PC-9 (cell line): ENCODE measurements at regions not wholly inside any gene's neighbourhood (a gene's known extent, or its start where the extent isn't known, plus 50 kb on each side); places are given as distances from the start of the nearest gene placed in this dataset.
"Not testable (repeated sequence)": the region's sequence is repeated elsewhere in the genome, so short reads cannot be mapped to it uniquely, and the experiment has no call there.

Experiments used
- BruUV-seq: library from RNA; stranded (reverse); fragments of 400-500 nt; replicated peaks from 2 replicates; lab custom pipeline; 2021; lab: Mats Ljungman, UMichigan
- CTCF ChIA-PET: fragments of 300-600 bp; sonication (Branson Sonifier 250); formaldehyde crosslinking; loops from one replicate; lab custom pipeline; 2022; ENCODE audit warnings: antibody characterized with exemption; lab: Charles Lee
- POLR2A ChIA-PET: fragments of 300-600 bp; sonication (Branson Sonifier 250); formaldehyde crosslinking; loops from one replicate; lab custom pipeline; 2022; ENCODE audit warnings: antibody characterized with exemption; ENCODE audit not compliant: unreplicated experiment; lab: Charles Lee
- DNase-seq, 2 experiments: peaks; one replicate each; pipeline versions ENCODE4 v3.0.0 to v3.0.0-alpha.2; 2015 to 2022; ENCODE audit warnings: mixed read lengths in 1 of 2
- H2AFZ ChIP-seq: fragments of 200-600 bp; sonication (generic); 2 replicates; pipeline ENCODE4 v1.8.1; 2017; ENCODE audit warnings: antibody characterized with exemption
- H3F3A ChIP-seq: fragments of 200-600 bp; sonication (generic); 2 replicates; pipeline ENCODE4 v1.8.1; 2017; ENCODE audit warnings: antibody characterized with exemption, mild to moderate bottlenecking, low read depth; ENCODE audit not compliant: insufficient read depth
- H3K27ac ChIP-seq: fragments of 200-600 bp; sonication (generic); 2 replicates; pipeline ENCODE4 v1.6.1; 2016; ENCODE audit warnings: mixed run types
- H3K27me3 ChIP-seq: fragments of 200-600 bp; sonication (generic); 2 replicates; pipeline ENCODE4 v1.6.1; 2016; ENCODE audit warnings: low read depth, mixed run types; ENCODE audit not compliant: insufficient read depth
- H3K36me3 ChIP-seq: fragments of 200-600 bp; sonication (generic); 2 replicates; pipeline ENCODE4 v1.6.1; 2016; ENCODE audit warnings: low read depth, mixed run types
- H3K4me1 ChIP-seq: fragments of 200-600 bp; sonication (generic); replicated peaks from 2 replicates; pipeline ENCODE4 v1.6.1; 2016; ENCODE audit warnings: mixed run types; ENCODE audit not compliant: insufficient read depth
- H3K4me2 ChIP-seq: fragments of 200-600 bp; sonication (generic); 2 replicates; pipeline ENCODE4 v1.6.1; 2017; ENCODE audit warnings: mixed run types
- H3K4me3 ChIP-seq: fragments of 200-600 bp; sonication (generic); 2 replicates; pipeline ENCODE4 v1.6.1; 2016; ENCODE audit warnings: mixed run types
- H3K79me2 ChIP-seq: fragments of 200-600 bp; sonication (generic); 2 replicates; pipeline ENCODE4 v1.6.1; 2017; ENCODE audit warnings: low read depth, mixed run types
- H3K9me2 ChIP-seq: fragments of 200-600 bp; sonication (generic); 2 replicates; pipeline ENCODE4 v1.8.1; 2017; ENCODE audit warnings: mild to moderate bottlenecking; ENCODE audit not compliant: insufficient read depth
- H3K9me3 ChIP-seq: fragments of 200-600 bp; sonication (generic); 2 replicates; pipeline ENCODE4 v1.8.1; 2016; ENCODE audit warnings: low read depth; ENCODE audit not compliant: insufficient read depth
- H4K20me1 ChIP-seq: fragments of 200-600 bp; sonication (generic); 2 replicates; pipeline ENCODE4 v1.8.1; 2017; ENCODE audit not compliant: insufficient read depth
- CTCF ChIP-seq: fragments of 200-600 bp; sonication (generic); conservative IDR thresholded peaks from 2 replicates; pipeline ENCODE4 v1.6.1; 2017; ENCODE audit warnings: mixed run types, antibody characterized with exemption, mild to moderate bottlenecking, moderate library complexity
- EZH2 ChIP-seq: fragments of 200-600 bp; sonication (generic); IDR thresholded peaks from 2 replicates; pipeline ENCODE4 v1.8.0; 2017; ENCODE audit warnings: antibody characterized with exemption, low read depth
- intact Hi-C: fragments of 100-400 bp; cut with micrococcal nuclease; formaldehyde crosslinking; loops from one replicate; pipeline ENCODE4 v1.10.0; 2022; ENCODE audit not compliant: unreplicated experiment

GRCh38 chr10:30683496-30683895 is 53.9 kb upstream of the LYZL2 start:
- intact Hi-C loops: loop anchor here (2.0 to 10.0 kb wide), 3 partner anchors 41 to 349 kb away; no protein-coding TSS in a partner anchor

GRCh38 chr10:30682377-30683199 is 53.0 kb upstream of the LYZL2 start:
- not testable (repeated sequence) for H3K9me2 ChIP-seq, BruUV-seq, H4K20me1 ChIP-seq, H3K4me1 ChIP-seq, H3K9me3 ChIP-seq, H3K36me3 ChIP-seq, H3K4me3 ChIP-seq, H3F3A ChIP-seq, H3K79me2 ChIP-seq, H3K27me3 ChIP-seq, H2AFZ ChIP-seq, H3K4me2 ChIP-seq
- CTCF ChIA-PET: interaction anchor here (0.5 kb wide), 1 partner anchor 465 kb away, joined by 3 read pairs; no protein-coding TSS in a partner anchor
- intact Hi-C loops: loop anchor here (2.0 to 10.0 kb wide), 3 partner anchors 40 to 350 kb away; no protein-coding TSS in a partner anchor
- peak; percentile 86 to 87 for DNase-seq
- H3K27ac ChIP-seq: peak overlapping the region; percentile 42; the same call in 1 of the 2 replicates
- POLR2A ChIA-PET: interaction anchor here (0.6 kb wide), 1 partner anchor 41 kb away, joined by 3 read pairs; no protein-coding TSS in a partner anchor

More at GRCh38 chr10:30683496-30683895, 53.9 kb upstream of the LYZL2 start:
- Histone ChIP-seq H3K27ac (no peak overlapping the region), H3K4me2 (no peak overlapping the region), H3K4me3 (no peak overlapping the region), H2AFZ (no peak overlapping the region), H4K20me1 (no peaks in the 10 kb centered on the region), H3K36me3 (no peaks in the 10 kb centered on the region), H3K9me3 (no peaks in the 10 kb centered on the region), H3K27me3 (no peaks in the 10 kb centered on the region), H3K79me2 (no peaks in the 10 kb centered on the region), H3F3A (no peaks in the 10 kb centered on the region), H3K9me2 (no peaks in the 10 kb centered on the region), H3K4me1 (peaks cover 9% of the 10 kb centered on the region)
- no peak for TF ChIP-seq EZH2
- ChIA-PET POLR2A (no interaction called here), CTCF (interaction anchor here (0.6 kb wide), 1 partner anchor 77 kb away, joined by 5 read pairs; no protein-coding TSS in a partner anchor)
- no TSS peak for BruUV-seq
- DNase-seq: no peak

GRCh38 chr10:30680908-30681307 is 51.4 kb upstream of the LYZL2 start:
- no peaks in the 10 kb centered on the region for H3K9me3 ChIP-seq
- no peaks in the 10 kb centered on the region for H3K79me2 ChIP-seq
- H3F3A ChIP-seq: no peaks in the 10 kb centered on the region
- H3K36me3 ChIP-seq: no peaks in the 10 kb centered on the region
- CTCF ChIA-PET: no interaction called here
- POLR2A ChIA-PET: no interaction called here
- intact Hi-C loops: loop anchor here (5.0 to 10.0 kb wide), 2 partner anchors 39 to 104 kb away; no protein-coding TSS in a partner anchor
- peaks cover 9% of the 10 kb centered on the region for H3K4me1 ChIP-seq
- no peak overlapping the region for H3K27ac ChIP-seq
- no peak overlapping the region for H3K4me2 ChIP-seq
- BruUV-seq: no TSS peak
- no peaks in the 10 kb centered on the region for H4K20me1 ChIP-seq
- no peak for TF ChIP-seq EZH2
- no peak for TF ChIP-seq CTCF
- no peak overlapping the region for H3K4me3 ChIP-seq
- H3K27me3 ChIP-seq: no peaks in the 10 kb centered on the region
- DNase-seq: no peak
- H3K9me2 ChIP-seq: no peaks in the 10 kb centered on the region
- H2AFZ ChIP-seq: no peak overlapping the region
